EH (cell line): ENCODE measurements at regions not wholly inside any gene's neighbourhood (a gene's known extent, or its start where the extent isn't known, plus 50 kb on each side); places are given as distances from the start of the nearest gene placed in this dataset.

Source experiments
- DNase-seq: peaks from one replicate; pipeline ENCODE4 v3.0.0-alpha.2; 2015; ENCODE audit warnings: low read depth

DNA sequence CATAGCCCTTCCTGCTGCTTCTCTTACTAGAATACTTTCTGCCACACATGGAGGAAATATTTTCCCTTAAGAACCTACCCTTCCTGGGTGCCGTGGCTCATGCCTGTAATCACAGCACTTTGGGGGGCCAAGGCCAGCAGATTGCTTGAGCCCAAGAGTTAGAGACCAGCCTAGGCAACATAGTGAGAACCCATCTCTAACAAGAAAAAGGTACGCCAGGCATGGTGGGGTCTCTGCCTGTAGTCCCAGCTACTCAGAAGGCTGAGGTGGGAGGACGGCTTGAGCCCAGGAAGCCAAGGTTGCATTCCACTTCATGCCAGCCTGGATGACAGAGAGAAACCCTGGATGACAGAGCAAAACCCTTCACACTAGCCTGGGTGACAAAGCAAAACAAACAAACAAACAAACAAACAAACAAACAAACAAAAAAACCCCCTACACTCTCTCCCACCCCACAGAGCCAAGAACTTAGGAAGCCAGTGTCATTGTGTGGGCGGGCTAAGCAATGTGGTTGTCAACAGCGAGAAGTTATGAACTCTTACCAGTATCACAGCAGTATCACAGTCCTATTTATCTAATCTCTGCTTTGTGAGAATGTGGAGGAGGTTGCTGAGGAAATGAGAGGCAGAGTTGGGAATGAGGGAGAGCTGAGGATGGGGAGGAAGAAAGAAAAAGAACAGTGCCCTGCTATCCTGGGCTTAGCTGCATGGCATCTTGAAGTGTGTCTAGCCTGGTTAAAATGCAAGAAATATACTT is 53.8 kb upstream of the CLEC14A start:
- DNase-seq: no peak
